NT2/D1 (cell line): ENCODE measurements at regions not wholly inside any gene's neighbourhood (a gene's known extent, or its start where the extent isn't known, plus 50 kb on each side); places are given as distances from the start of the nearest gene placed in this dataset.

Experiments used
- SUZ12 ChIP-seq: IDR thresholded peaks from 2 replicates; pipeline ENCODE4 v1.6.1; 2011; ENCODE audit not compliant: insufficient read length, insufficient read depth; ENCODE audit errors: extremely low read depth
- YY1 ChIP-seq: IDR thresholded peaks from 2 replicates; pipeline ENCODE4 v1.6.1; 2011; ENCODE audit not compliant: insufficient read length, insufficient read depth

GRCh38 chr2:122822319-122822718 is 1066.9 kb downstream of the TSN start:
- TF ChIP-seq SUZ12 (no peak), YY1 (no peak)
